AG04450 (cell line): ENCODE measurements at regions not wholly inside any gene's neighbourhood (a gene's known extent, or its start where the extent isn't known, plus 50 kb on each side); places are given as distances from the start of the nearest gene placed in this dataset.

Experiments
- CTCF ChIA-PET: fragments of 300-600, 350-600 bp; formaldehyde crosslinking; extraction: SDS; loops from one replicate; lab custom pipeline; 2022; ENCODE audit warnings: antibody characterized with exemption, inconsistent platforms; lab: Charles Lee
- POLR2A ChIA-PET: fragments of 350-600 bp; formaldehyde crosslinking; extraction: SDS; loops from one replicate; lab custom pipeline; 2021; ENCODE audit warnings: antibody characterized with exemption, inconsistent platforms; lab: Yijun Ruan, JAX
- DNase-seq: peaks from one replicate; pipeline ENCODE4 v3.0.0-alpha.2; 2011; ENCODE audit warnings: low read depth, low spot score
- H3K27ac ChIP-seq: one replicate; pipeline ENCODE4 v1.5.1; 2012; ENCODE audit warnings: low read depth, low read length, control low read depth
- H3K27me3 ChIP-seq: one replicate; pipeline ENCODE4 v1.6.0; 2012; ENCODE audit warnings: low read length; ENCODE audit not compliant: control insufficient read depth, insufficient read depth
- H3K4me3 ChIP-seq: 2 replicates; pipeline ENCODE4 v1.5.1; 2011; ENCODE audit warnings: mild to moderate bottlenecking, low read depth, low read length, control low read depth
- H3K9me3 ChIP-seq: 2 replicates; pipeline ENCODE4 v1.5.1; 2012; ENCODE audit warnings: low read length; ENCODE audit not compliant: control insufficient read depth, insufficient read depth
- TF ChIP-seq, protein P1 (sequence below): IDR thresholded peaks from 2 replicates; pipeline ENCODE4 v1.5.1; 2011; ENCODE audit warnings: low read depth, low read length, control low read depth, inconsistent platforms

DNA sequence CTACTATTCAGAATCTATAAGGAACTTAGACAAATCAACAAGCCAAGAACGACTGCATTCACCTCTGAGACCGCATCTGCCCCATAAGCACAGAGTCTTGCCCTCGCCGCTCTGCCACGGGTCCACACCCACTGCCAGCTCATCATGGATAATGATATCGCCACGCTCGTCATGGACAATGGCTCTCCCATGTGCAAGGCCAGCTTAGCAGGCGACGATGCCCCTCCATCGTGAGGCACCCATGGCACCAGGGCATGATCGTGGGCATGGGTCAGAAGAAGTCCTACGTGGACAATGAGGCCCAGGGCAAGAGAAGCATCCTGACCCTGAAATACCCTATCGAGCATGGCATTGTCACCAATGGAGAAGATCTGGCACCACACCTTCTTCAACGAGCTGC lies 92.1 kb upstream of the FXR1 start:
- Histone ChIP-seq H3K27me3 (no peaks in the 10 kb centered on the region), H3K4me3 (no peak overlapping the region), H3K9me3 (peaks cover 8% of the 10 kb centered on the region), H3K27ac (no peak overlapping the region)
- POLR2A ChIA-PET = no interaction called here
- TF ChIP-seq, protein P1, sequence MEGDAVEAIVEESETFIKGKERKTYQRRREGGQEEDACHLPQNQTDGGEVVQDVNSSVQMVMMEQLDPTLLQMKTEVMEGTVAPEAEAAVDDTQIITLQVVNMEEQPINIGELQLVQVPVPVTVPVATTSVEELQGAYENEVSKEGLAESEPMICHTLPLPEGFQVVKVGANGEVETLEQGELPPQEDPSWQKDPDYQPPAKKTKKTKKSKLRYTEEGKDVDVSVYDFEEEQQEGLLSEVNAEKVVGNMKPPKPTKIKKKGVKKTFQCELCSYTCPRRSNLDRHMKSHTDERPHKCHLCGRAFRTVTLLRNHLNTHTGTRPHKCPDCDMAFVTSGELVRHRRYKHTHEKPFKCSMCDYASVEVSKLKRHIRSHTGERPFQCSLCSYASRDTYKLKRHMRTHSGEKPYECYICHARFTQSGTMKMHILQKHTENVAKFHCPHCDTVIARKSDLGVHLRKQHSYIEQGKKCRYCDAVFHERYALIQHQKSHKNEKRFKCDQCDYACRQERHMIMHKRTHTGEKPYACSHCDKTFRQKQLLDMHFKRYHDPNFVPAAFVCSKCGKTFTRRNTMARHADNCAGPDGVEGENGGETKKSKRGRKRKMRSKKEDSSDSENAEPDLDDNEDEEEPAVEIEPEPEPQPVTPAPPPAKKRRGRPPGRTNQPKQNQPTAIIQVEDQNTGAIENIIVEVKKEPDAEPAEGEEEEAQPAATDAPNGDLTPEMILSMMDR = no peak
- no peak for DNase-seq
- CTCF ChIA-PET = no interaction called here

DNA sequence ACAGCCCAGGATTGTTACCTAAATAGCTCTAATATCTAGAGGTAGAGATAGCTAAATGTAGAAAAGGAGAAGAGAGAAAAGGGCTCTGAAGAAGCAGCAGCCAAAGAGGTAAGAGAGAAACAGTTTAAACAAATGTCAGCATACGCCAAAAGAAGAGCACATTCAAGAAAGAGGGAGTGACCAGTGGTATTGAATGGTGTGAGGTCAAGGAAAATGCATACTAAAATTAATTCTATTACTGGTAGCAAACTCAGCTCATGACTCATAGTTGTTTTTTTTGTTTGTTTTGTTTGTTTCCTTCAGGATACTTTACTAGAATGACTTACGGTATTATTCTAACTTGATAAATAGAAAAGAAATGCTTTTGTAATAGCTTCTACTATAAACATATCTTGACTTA lies 86.5 kb upstream of the FXR1 start:
- H3K27ac ChIP-seq = no peak overlapping the region
- H3K4me3 ChIP-seq = no peak overlapping the region
- no peaks in the 10 kb centered on the region for H3K27me3 ChIP-seq
- H3K9me3 ChIP-seq = peaks cover 26% of the 10 kb centered on the region
- DNase-seq = no peak
- ChIA-PET POLR2A (no interaction called here), CTCF (no interaction called here)
- TF ChIP-seq, protein P1 = no peak

DNA sequence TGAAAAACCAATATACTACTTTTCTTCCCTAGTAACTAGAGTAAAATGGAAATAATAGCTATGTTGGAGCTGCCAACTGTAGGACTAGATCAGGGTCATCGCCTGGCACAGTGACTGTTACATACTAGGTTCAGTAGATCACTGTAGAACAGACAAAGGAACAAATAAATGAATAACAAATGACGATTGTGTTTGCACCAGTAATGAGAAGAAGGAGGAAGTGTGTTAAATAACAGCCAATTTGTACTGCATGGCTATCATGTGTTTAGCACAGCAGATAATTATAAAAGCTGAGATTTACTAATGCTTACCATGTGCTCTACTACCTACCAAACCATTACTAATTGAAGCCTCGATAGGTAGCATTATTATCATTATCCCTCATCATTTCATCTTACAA lies 85.3 kb upstream of the FXR1 start:
- TF ChIP-seq, protein P1 = no peak
- Histone ChIP-seq H3K27ac (no peak overlapping the region), H3K9me3 (peaks cover 25% of the 10 kb centered on the region), H3K27me3 (no peaks in the 10 kb centered on the region), H3K4me3 (no peak overlapping the region)
- no peak for DNase-seq
- ChIA-PET POLR2A (no interaction called here), CTCF (no interaction called here)

DNA sequence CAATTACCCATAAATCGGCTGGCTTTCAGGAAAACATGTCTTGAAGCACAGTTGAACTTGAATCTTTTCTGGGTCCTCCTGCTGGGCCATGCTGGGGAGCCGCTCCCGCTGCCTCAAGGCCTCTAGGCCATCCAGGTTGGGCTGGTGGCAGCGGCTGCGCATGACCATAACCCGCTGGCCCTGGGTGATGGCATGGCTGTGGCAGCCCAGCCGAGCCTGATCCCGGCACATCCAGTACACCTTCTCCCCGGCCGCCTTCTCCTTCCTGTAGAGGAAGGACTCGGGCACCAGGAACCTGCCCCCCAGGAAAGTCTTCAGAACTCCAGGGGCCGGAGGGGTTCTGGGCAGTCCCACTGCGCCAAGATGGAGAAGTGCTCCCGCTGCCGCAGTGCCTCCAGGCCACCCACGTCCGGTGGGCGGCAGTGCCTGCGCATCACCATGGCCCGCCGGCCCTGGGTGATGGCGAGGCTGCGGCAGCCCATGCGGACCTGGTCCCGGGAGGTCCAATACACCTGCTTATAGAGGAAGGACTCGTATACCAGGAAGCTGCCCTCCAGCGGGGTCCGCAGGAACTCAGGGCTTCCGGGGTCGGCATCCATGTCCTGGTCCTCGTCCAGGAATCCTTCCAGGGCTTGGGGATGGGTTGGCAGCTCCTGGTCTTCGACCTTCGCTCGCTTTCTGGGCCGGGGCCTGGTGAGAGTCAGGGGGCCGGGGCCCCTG lies 84.3 kb upstream of the FXR1 start:
- Histone ChIP-seq H3K4me3 (no peak overlapping the region), H3K27ac (no peak overlapping the region), H3K27me3 (no peaks in the 10 kb centered on the region), H3K9me3 (peaks cover 25% of the 10 kb centered on the region)
- CTCF ChIA-PET = no interaction called here
- TF ChIP-seq, protein P1 = no peak
- no peak for DNase-seq
- POLR2A ChIA-PET = no interaction called here

DNA sequence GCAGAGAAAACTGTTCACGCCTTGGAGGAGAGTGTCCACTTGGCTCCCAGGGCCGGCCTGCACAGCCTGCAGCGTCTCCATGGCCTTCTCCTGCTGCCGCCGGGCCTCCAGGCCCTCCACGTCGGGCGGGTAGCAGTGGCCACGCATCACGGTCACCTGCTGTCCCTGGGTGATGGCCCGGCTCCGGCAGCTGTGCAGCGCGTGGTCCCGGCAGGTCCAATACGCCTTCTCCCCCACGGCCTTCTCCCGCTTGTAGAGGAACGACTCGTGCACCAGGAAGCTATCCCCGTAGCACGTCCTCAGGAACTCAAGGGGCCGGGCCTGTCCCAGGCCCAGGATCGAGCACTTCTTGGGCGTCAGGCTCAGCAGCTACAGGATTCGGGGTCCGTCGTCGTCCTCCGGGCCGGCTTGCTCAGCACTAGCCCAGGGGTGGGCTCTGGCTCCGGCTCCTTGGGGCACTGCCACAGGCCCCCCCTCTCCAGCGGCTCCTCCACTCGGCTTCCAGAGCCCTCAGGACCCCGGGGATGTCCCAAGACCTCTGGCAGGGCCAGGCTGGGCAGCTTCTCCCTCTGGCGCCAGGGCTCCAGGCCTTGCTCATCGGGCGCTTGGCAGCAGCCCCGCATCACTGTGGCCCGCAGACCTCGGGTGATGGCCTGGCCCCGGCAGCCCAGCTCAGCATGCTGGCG lies 83.6 kb upstream of the FXR1 start:
- no peaks in the 10 kb centered on the region for H3K27me3 ChIP-seq
- no peak overlapping the region for H3K27ac ChIP-seq
- ChIA-PET POLR2A (no interaction called here), CTCF (no interaction called here)
- H3K4me3 ChIP-seq = no peak overlapping the region
- H3K9me3 ChIP-seq = peaks cover 25% of the 10 kb centered on the region
- DNase-seq = no peak
- TF ChIP-seq, protein P1 = no peak
